ENCODE measurements at regions not wholly inside any gene's neighbourhood (a gene's known extent, or its start where the extent isn't known, plus 50 kb on each side); places are given as distances from the start of the nearest gene placed in this dataset.

DNA sequence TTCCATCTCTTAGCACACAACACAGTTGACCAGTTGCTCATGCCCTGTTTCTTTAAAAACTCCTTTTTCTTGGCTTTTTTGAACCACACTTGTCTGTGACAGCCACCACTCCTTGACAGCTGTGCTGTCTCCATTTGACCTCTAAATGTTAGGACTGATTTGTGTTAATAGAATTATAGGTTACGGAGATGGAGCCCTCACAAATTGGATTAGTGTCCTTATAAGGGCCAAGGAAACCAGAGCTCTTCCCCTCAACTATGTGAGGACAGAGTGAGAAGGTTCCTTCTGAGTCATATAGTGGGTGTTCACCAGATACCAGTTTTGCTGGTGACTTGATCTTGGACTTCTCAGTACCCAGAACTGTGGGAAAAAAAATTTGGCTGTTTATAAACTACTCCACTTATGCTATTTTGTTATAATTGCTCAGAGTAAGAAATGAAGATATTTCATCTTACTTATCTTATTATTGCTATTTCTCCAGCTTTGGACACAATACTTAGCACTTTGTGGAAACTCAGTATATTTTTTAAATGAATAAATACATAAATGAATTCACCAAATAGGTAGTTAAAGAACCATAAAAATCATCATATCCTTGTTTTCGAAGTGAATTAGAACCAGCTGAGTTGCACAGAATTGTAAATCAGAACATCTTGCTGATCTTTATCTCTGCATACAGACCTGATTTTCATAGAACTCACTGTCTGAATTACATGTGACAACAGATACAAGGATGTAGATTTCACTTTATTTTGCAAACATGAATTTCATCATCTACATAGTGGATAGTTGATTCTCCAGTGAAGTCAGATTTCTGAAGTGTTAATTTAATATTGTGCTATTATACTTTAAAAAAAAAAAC is 598.5 kb upstream of the IRAK1BP1 start:
- Mint-ChIP-seq H3K4me3 (no peak overlapping the region), H3K9me3 (no peaks in the 10 kb centered on the region), H3K27ac (no peak overlapping the region), H3K27me3 (ENCODE audit: low read depth) (no peaks in the 10 kb centered on the region), H3K36me3 (ENCODE audit: low read depth) (no peaks in the 10 kb centered on the region), H3K4me1 (ENCODE audit: low read depth) (no peaks in the 10 kb centered on the region)
- no peak for DNase-seq (ENCODE audit: low spot score)

DNA sequence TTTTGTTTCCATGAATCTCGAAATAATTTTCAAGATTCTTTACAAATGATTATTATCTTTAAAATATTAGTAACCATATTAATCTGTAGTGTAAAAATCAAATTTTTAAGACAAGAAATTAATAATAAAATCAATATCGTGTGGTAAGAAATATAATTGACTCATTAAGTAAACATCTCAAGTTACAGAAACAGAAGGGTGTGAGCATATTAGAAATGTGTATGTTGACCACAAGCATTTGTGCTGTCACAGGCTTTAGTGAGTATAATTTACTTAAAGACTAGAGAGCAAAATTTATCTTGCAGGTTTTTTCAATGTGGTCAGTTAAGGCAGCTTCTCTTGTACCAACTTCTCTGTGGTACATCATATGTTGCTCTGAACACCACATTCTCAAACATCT is 566.5 kb upstream of the IRAK1BP1 start:
- Mint-ChIP-seq H3K36me3 (ENCODE audit: low read depth) (no peaks in the 10 kb centered on the region), H3K4me3 (no peak overlapping the region), H3K4me1 (ENCODE audit: low read depth) (no peaks in the 10 kb centered on the region), H3K9me3 (peaks cover 11% of the 10 kb centered on the region), H3K27ac (no peak overlapping the region), H3K27me3 (ENCODE audit: low read depth) (no peaks in the 10 kb centered on the region)
- DNase-seq (ENCODE audit: low spot score), result no peak

- H3K9me3 Mint-ChIP-seq, result peaks cover 8% of the 10 kb centered on the region
Observed at GRCh38 chr6:78302411-78302810, 564.9 kb upstream of the IRAK1BP1 start.

GRCh38 chr6:78308025-78308424 is 559.3 kb upstream of the IRAK1BP1 start:
- no peak for DNase-seq (ENCODE audit: low spot score)
- Mint-ChIP-seq H3K27ac (no peak overlapping the region), H3K36me3 (ENCODE audit: low read depth) (no peaks in the 10 kb centered on the region), H3K4me3 (no peak overlapping the region), H3K4me1 (ENCODE audit: low read depth) (no peaks in the 10 kb centered on the region), H3K27me3 (ENCODE audit: low read depth) (no peaks in the 10 kb centered on the region), H3K9me3 (no peaks in the 10 kb centered on the region)

More at GRCh38 chr6:78302411-78302810, 564.9 kb upstream of the IRAK1BP1 start:
- Mint-ChIP-seq H3K4me3 (no peak overlapping the region), H3K27me3 (ENCODE audit: low read depth) (no peaks in the 10 kb centered on the region), H3K4me1 (ENCODE audit: low read depth) (no peaks in the 10 kb centered on the region), H3K27ac (no peak overlapping the region), H3K36me3 (ENCODE audit: low read depth) (no peaks in the 10 kb centered on the region)
- DNase-seq (ENCODE audit: low spot score), result no peak

DNA sequence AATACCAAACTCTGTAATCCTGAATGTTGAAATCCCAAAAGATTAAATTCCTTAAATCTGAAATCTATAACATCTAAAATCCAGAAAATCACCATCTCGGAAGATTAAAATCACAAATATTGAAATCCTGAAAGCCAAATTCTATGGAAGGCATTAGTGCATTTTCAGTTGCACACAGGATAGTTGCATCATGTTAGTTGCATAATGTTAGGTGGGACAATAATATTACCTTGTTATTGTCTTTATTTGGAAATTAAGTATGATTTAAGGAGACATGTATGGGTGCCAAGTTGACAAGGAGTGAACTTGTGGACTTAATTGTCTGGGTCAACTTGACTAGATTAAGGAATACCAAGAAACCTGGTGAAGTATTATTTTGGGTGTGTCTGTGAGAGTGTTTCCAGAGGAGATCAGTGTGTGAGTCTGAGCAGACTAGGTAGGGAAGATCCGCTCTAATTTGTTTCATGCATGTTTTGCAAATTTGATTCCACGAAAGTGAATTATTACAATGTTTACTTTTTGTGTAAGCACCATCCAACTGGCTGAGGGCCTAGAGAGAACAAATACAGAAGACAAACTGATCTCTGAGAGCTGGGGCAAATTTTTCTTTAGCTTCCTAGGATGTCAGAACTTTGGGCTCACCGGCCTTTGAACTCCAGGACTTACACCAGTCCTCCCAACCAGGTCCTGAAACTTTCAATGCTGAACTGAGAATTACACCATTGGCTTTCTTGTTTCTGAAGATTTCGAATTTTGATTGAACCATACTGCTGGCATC is 545.1 kb upstream of the IRAK1BP1 start:
- no peaks in the 10 kb centered on the region for H3K36me3 Mint-ChIP-seq (ENCODE audit: low read depth)
- no peak overlapping the region for H3K4me3 Mint-ChIP-seq
- no peak for DNase-seq (ENCODE audit: low spot score)
- no peak overlapping the region for H3K27ac Mint-ChIP-seq
- H3K27me3 Mint-ChIP-seq (ENCODE audit: low read depth), result no peaks in the 10 kb centered on the region
- H3K4me1 Mint-ChIP-seq (ENCODE audit: low read depth), result no peaks in the 10 kb centered on the region
- H3K9me3 Mint-ChIP-seq, result peaks cover 13% of the 10 kb centered on the region

DNA sequence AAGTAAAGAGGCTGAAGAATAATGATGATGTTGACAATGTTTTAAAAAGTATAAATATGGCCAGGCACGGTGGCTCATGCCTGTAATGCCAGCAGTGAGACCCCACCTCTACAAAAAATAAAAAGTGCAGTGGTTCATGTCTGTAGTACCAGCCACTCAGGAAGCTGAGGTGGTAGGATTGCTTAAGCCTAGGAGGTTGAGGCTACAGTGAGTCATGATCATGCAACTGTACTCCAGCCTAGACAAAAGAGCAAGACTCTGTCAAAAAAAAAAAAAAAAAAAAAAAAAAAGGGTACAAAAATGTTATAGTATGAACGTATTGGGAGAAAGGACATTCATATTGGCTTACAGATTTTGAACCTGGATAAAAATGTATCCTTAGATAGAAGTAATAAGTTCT is 543.1 kb upstream of the IRAK1BP1 start:
- H3K27me3 Mint-ChIP-seq (ENCODE audit: low read depth), result no peaks in the 10 kb centered on the region
- H3K9me3 Mint-ChIP-seq, result peaks cover 13% of the 10 kb centered on the region
- DNase-seq (ENCODE audit: low spot score), result no peak
- no peak overlapping the region for H3K4me3 Mint-ChIP-seq
- H3K4me1 Mint-ChIP-seq (ENCODE audit: low read depth), result no peaks in the 10 kb centered on the region
- no peaks in the 10 kb centered on the region for H3K36me3 Mint-ChIP-seq (ENCODE audit: low read depth)
- H3K27ac Mint-ChIP-seq, result no peak overlapping the region

DNA sequence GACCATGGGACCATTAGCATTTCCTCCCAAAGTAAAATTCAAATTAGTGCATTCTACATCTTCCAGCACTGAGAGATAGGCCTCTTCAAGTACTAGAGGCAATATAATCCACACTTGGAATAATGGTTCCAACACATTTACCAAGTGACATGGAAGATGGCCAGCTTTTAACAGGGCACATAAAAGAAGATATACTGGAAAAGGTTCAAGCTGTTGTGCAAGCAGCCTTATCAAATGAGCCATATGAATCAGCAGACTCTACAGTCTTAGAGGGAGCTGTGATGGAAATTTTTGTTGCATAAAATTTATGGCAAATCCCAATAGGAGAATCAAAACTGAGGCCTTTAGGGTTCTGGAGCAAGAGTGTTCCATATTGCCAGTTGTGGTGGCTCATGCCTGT is 526.6 kb upstream of the IRAK1BP1 start:
- H3K4me3 Mint-ChIP-seq, result no peak overlapping the region
- no peaks in the 10 kb centered on the region for H3K36me3 Mint-ChIP-seq (ENCODE audit: low read depth)
- no peak for DNase-seq (ENCODE audit: low spot score)
- H3K9me3 Mint-ChIP-seq, result peaks cover 9% of the 10 kb centered on the region
- no peaks in the 10 kb centered on the region for H3K4me1 Mint-ChIP-seq (ENCODE audit: low read depth)
- H3K27me3 Mint-ChIP-seq (ENCODE audit: low read depth), result no peaks in the 10 kb centered on the region
- H3K27ac Mint-ChIP-seq, result no peak overlapping the region

- H3K4me3 Mint-ChIP-seq, result no peak overlapping the region
- H3K27me3 Mint-ChIP-seq (ENCODE audit: low read depth), result no peaks in the 10 kb centered on the region
- DNase-seq (ENCODE audit: low spot score), result no peak
- H3K27ac Mint-ChIP-seq, result no peak overlapping the region
- no peaks in the 10 kb centered on the region for H3K4me1 Mint-ChIP-seq (ENCODE audit: low read depth)
- H3K36me3 Mint-ChIP-seq (ENCODE audit: low read depth), result no peaks in the 10 kb centered on the region
- H3K9me3 Mint-ChIP-seq, result peaks cover 4% of the 10 kb centered on the region
Observed at GRCh38 chr6:78345882-78346281, 521.5 kb upstream of the IRAK1BP1 start.

- H3K9me3 Mint-ChIP-seq, result no peaks in the 10 kb centered on the region
- H3K36me3 Mint-ChIP-seq (ENCODE audit: low read depth), result no peaks in the 10 kb centered on the region
- no peaks in the 10 kb centered on the region for H3K4me1 Mint-ChIP-seq (ENCODE audit: low read depth)
- H3K4me3 Mint-ChIP-seq, result no peak overlapping the region
- H3K27ac Mint-ChIP-seq, result no peak overlapping the region
- no peaks in the 10 kb centered on the region for H3K27me3 Mint-ChIP-seq (ENCODE audit: low read depth)
- DNase-seq (ENCODE audit: low spot score), result no peak
Observed at GRCh38 chr6:78347191-78347916, 520.0 kb upstream of the IRAK1BP1 start.

DNA sequence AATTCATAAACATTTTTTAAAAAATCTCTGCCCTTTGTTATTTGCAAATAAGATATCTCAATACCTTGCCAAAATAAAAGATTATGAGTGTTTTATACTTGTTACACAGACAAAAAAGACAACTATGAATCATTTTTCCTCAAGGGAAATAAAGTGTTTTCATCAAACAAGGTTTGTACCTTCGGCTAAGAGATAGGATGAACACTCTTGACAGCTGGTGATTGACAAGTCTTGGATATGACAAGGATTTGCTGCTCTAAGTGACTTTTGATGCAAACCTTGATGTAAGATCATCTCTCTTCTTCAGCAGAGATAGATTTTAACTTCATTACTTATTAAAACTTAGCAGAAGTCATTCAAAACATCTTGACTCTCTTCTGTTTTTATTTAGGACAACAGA is 514.3 kb upstream of the IRAK1BP1 start:
- peaks cover 13% of the 10 kb centered on the region for H3K9me3 Mint-ChIP-seq
- no peaks in the 10 kb centered on the region for H3K27me3 Mint-ChIP-seq (ENCODE audit: low read depth)
- no peak for DNase-seq (ENCODE audit: low spot score)
- H3K36me3 Mint-ChIP-seq (ENCODE audit: low read depth), result no peaks in the 10 kb centered on the region
- no peak overlapping the region for H3K27ac Mint-ChIP-seq
- H3K4me1 Mint-ChIP-seq (ENCODE audit: low read depth), result no peaks in the 10 kb centered on the region
- H3K4me3 Mint-ChIP-seq, result no peak overlapping the region

DNA sequence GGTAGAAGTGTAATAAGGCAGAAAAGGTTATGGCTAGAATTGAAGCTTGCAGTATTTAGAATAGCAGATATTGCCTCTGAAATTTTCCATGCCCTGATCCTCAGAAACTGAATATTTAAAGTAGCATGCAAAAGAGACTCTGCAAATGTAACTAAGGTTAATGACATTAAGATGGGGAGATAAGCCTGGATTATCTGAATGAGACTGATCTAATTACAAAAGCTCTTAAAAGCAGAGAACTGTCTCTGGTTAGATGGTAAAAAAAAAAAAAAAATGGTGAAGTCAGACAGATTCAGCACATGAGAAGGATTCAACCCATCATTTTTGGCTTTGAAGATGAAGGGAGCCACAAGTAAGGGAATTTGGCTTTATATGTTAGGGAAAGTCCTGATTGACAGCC is 503.7 kb upstream of the IRAK1BP1 start:
- no peak for DNase-seq (ENCODE audit: low spot score)
- H3K27ac Mint-ChIP-seq, result no peak overlapping the region
- no peaks in the 10 kb centered on the region for H3K27me3 Mint-ChIP-seq (ENCODE audit: low read depth)
- H3K9me3 Mint-ChIP-seq, result peaks cover 5% of the 10 kb centered on the region
- no peak overlapping the region for H3K4me3 Mint-ChIP-seq
- H3K4me1 Mint-ChIP-seq (ENCODE audit: low read depth), result no peaks in the 10 kb centered on the region
- H3K36me3 Mint-ChIP-seq (ENCODE audit: low read depth), result no peaks in the 10 kb centered on the region

- Mint-ChIP-seq H3K27ac (no peak overlapping the region), H3K4me1 (ENCODE audit: low read depth) (no peaks in the 10 kb centered on the region), H3K4me3 (no peak overlapping the region), H3K27me3 (ENCODE audit: low read depth) (no peaks in the 10 kb centered on the region), H3K9me3 (peaks cover 12% of the 10 kb centered on the region), H3K36me3 (ENCODE audit: low read depth) (no peaks in the 10 kb centered on the region)
- no peak for DNase-seq (ENCODE audit: low spot score)
Observed at GRCh38 chr6:78365473-78365872, 501.9 kb upstream of the IRAK1BP1 start.

GRCh38 chr6:78377056-78377455 is 490.3 kb upstream of the IRAK1BP1 start:
- Mint-ChIP-seq H3K4me3 (no peak overlapping the region), H3K9me3 (peaks cover 37% of the 10 kb centered on the region), H3K4me1 (ENCODE audit: low read depth) (no peaks in the 10 kb centered on the region), H3K36me3 (ENCODE audit: low read depth) (no peaks in the 10 kb centered on the region), H3K27ac (no peak overlapping the region), H3K27me3 (ENCODE audit: low read depth) (no peaks in the 10 kb centered on the region)
- no peak for DNase-seq (ENCODE audit: low spot score)

DNA sequence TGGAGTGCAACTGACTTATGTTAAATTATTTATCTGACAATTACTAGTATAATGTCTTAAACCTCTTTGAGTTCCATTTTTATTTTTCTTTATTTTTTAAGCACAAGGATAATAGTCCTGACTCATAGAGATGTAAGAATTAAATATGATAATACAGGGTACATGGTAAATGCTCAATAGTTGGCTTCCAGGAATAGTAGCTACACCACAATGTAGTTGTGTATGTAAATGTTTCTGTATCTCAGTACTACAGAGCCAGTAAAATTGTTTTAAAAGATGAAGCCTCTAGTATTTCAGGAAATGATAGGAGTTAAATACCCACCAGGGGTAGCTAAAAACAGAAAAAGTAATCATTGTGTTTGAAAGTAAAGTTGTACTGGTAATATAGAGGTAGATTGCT is 487.4 kb upstream of the IRAK1BP1 start:
- Mint-ChIP-seq H3K36me3 (ENCODE audit: low read depth) (no peaks in the 10 kb centered on the region), H3K4me1 (ENCODE audit: low read depth) (no peaks in the 10 kb centered on the region), H3K27me3 (ENCODE audit: low read depth) (no peaks in the 10 kb centered on the region), H3K9me3 (peaks cover 29% of the 10 kb centered on the region), H3K4me3 (no peak overlapping the region), H3K27ac (no peak overlapping the region)
- no peak for DNase-seq (ENCODE audit: low spot score)

Data from T-helper 2 cell treated with Interferon-gamma antibody and Interleukin-4, amounts not matched to agents 5 μg/mL and 100 μg/mL, for 36 hours (primary cell).